ENCODE measurements at regions not wholly inside any gene's neighbourhood (a gene's known extent, or its start where the extent isn't known, plus 50 kb on each side); places are given as distances from the start of the nearest gene placed in this dataset.

- TF ChIP-seq ZNF211 (tag by site-specific recombination; IDR thresholded peaks at IDR 0.05; ENCODE audit: low read depth) = no peak
- no peak for TF ChIP-seq ZSCAN18 (tag by site-specific recombination; IDR thresholded peaks at IDR 0.05)
- TF ChIP-seq, protein P1, sequence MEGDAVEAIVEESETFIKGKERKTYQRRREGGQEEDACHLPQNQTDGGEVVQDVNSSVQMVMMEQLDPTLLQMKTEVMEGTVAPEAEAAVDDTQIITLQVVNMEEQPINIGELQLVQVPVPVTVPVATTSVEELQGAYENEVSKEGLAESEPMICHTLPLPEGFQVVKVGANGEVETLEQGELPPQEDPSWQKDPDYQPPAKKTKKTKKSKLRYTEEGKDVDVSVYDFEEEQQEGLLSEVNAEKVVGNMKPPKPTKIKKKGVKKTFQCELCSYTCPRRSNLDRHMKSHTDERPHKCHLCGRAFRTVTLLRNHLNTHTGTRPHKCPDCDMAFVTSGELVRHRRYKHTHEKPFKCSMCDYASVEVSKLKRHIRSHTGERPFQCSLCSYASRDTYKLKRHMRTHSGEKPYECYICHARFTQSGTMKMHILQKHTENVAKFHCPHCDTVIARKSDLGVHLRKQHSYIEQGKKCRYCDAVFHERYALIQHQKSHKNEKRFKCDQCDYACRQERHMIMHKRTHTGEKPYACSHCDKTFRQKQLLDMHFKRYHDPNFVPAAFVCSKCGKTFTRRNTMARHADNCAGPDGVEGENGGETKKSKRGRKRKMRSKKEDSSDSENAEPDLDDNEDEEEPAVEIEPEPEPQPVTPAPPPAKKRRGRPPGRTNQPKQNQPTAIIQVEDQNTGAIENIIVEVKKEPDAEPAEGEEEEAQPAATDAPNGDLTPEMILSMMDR (tag by site-specific recombination; IDR thresholded peaks at IDR 0.05) = no peak
- no peak for TF ChIP-seq ZNF488 (tag by site-specific recombination; IDR thresholded peaks at IDR 0.05)
- no peak for TF ChIP-seq ZNF274 (IDR thresholded peaks at IDR 0.05; ENCODE audit: low read length)
- no peak for TF ChIP-seq ZNF274 (tag by site-specific recombination; IDR thresholded peaks at IDR 0.05; ENCODE audit: borderline replicate concordance)
Observed at GRCh38 chr18:10353791-10354190, 100.6 kb upstream of the APCDD1 start.
